Gastroesophageal sphincter (tissue), 3 donors: ENCODE measurements at regions not wholly inside any gene's neighbourhood (a gene's known extent, or its start where the extent isn't known, plus 50 kb on each side); places are given as distances from the start of the nearest gene placed in this dataset.

Experiments used
- EP300 ChIP-seq: sonication (generic); formaldehyde crosslinking; IDR thresholded peaks from one replicate; pipeline ENCODE4 v1.6.1; 2017; ENCODE audit warnings: antibody characterized with exemption, mild to moderate bottlenecking
- POLR2A ChIP-seq, 2 donors: fragments of 450-650 bp; IDR thresholded peaks; one replicate each; pipeline ENCODE4 v1.6.1; 2017; ENCODE audit warnings: antibody characterized with exemption in 2 of 2, mild to moderate bottlenecking in 2 of 2, moderate library complexity in 1 of 2
- POLR2AphosphoS5 ChIP-seq: sonication (generic); formaldehyde crosslinking; IDR thresholded peaks from one replicate; pipeline ENCODE4 v1.6.1; 2017; ENCODE audit warnings: antibody characterized with exemption
- TF ChIP-seq, protein P1 (sequence below), 4 experiments: fragments of 200-600 bp in 2 of 4; fragments of 450-650 bp in 2 of 4; sonication (generic) in 1 of 4; IDR thresholded peaks; one replicate each; pipeline ENCODE4 v1.5.1; 2017 to 2019; ENCODE audit warnings: antibody characterized with exemption in 4 of 4, mild to moderate bottlenecking in 2 of 4, moderate library complexity in 2 of 4

DNA sequence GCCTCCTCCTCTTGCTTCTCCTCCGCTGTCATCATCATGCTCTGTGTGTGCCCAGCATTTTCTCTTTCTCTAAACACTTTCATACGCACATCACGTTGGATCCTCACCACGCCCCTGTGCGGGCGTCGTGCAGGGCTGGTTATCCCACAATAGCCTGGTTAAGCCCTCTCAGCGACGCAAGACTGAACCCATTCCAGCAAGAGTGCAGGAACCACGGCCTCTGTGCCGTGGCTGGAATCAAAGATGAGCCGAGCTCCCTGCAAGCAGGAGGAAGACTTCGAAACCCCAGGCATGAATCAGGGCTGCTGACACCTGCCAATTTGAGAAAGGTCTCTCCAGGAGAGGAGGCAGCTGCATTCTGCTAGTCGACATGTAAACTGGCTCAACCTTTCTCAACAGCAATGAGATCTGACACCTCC is 74.8 kb upstream of the FOXK1 start:
- TF ChIP-seq, protein P1, sequence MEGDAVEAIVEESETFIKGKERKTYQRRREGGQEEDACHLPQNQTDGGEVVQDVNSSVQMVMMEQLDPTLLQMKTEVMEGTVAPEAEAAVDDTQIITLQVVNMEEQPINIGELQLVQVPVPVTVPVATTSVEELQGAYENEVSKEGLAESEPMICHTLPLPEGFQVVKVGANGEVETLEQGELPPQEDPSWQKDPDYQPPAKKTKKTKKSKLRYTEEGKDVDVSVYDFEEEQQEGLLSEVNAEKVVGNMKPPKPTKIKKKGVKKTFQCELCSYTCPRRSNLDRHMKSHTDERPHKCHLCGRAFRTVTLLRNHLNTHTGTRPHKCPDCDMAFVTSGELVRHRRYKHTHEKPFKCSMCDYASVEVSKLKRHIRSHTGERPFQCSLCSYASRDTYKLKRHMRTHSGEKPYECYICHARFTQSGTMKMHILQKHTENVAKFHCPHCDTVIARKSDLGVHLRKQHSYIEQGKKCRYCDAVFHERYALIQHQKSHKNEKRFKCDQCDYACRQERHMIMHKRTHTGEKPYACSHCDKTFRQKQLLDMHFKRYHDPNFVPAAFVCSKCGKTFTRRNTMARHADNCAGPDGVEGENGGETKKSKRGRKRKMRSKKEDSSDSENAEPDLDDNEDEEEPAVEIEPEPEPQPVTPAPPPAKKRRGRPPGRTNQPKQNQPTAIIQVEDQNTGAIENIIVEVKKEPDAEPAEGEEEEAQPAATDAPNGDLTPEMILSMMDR (IDR thresholded peaks at IDR 0.05), result no peak
- TF ChIP-seq POLR2AphosphoS5 (no peak), POLR2A (IDR thresholded peaks at IDR 0.05) (no peak), EP300 (no peak)
